ENCODE measurements at regions not wholly inside any gene's neighbourhood (a gene's known extent, or its start where the extent isn't known, plus 50 kb on each side); places are given as distances from the start of the nearest gene placed in this dataset.

DNA sequence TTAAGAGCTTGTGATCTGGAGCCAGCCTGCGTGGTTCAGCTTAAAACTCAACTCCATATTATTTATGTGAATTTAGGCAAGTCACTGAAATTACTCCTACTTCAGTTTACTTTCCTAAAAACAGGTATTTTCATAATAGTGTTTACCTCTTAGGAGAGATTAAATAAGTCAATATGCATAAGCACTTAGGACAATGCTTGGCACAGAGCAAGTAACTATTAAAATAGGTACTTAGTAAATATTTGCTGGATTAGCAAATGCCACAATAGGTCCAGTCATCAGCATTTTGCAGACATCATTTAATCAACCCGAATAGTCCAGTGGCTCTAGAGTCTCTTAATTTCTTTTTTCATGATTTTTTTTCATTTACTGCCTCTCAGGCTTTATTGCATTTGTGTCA, 78.6 kb upstream of the PTPRK start:
- no peak overlapping the region for H3K4me3 Mint-ChIP-seq

GRCh38 chr6:128598571-128598970, 78.2 kb upstream of the PTPRK start:
- intact Hi-C loops (cut with micrococcal nuclease): no loop called here
- no peak overlapping the region for H3K27ac Mint-ChIP-seq
- no peak for DNase-seq
- ChIA-PET CTCF (ENCODE audit: partially characterized antibody) (no interaction called here), POLR2A (ENCODE audit: partially characterized antibody) (no interaction called here)
- peaks cover 11 to 13% of the 10 kb centered on the region in 2 donors for H3K27me3 Mint-ChIP-seq
- H3K4me1 ChIP-seq (ENCODE audit: insufficient read depth, low read length): no peaks in the 10 kb centered on the region
- H3K27ac ChIP-seq (ENCODE audit: low read depth, low read length): no peak overlapping the region
- no peaks in the 10 kb centered on the region for H3K4me1 Mint-ChIP-seq
- H3K36me3 Mint-ChIP-seq: no peaks in the 10 kb centered on the region
- no peak overlapping the region for H3K4me3 Mint-ChIP-seq
- no peaks in the 10 kb centered on the region for H3K27me3 ChIP-seq (ENCODE audit: insufficient read depth, low read length)
- H3K9me3 ChIP-seq (ENCODE audit: control insufficient read depth in 1 of 2, low read length in 2 of 2): no peaks in the 10 kb centered on the region
- no peak overlapping the region for H3K4me3 ChIP-seq (ENCODE audit: low read length in 2 of 2)
- no peaks in the 10 kb centered on the region for H3K9me3 Mint-ChIP-seq
- H3K36me3 ChIP-seq (ENCODE audit: insufficient read depth, low read length): no peaks in the 10 kb centered on the region

More for the DNA sequence above, 78.6 kb upstream of the PTPRK start:
- H3K27ac Mint-ChIP-seq: no peak overlapping the region
- peaks cover 11 to 13% of the 10 kb centered on the region in 2 donors for H3K27me3 Mint-ChIP-seq
- ChIA-PET CTCF (ENCODE audit: partially characterized antibody) (no interaction called here), POLR2A (ENCODE audit: partially characterized antibody) (no interaction called here)
- Histone ChIP-seq H3K9me3 (ENCODE audit: control insufficient read depth in 1 of 2, low read length in 2 of 2) (no peaks in the 10 kb centered on the region), H3K27ac (ENCODE audit: low read depth, low read length) (no peak overlapping the region), H3K4me1 (ENCODE audit: insufficient read depth, low read length) (no peaks in the 10 kb centered on the region), H3K27me3 (ENCODE audit: insufficient read depth, low read length) (no peaks in the 10 kb centered on the region), H3K4me3 (ENCODE audit: low read length in 2 of 2) (no peak overlapping the region), H3K36me3 (ENCODE audit: insufficient read depth, low read length) (no peaks in the 10 kb centered on the region)
- no peaks in the 10 kb centered on the region for H3K36me3 Mint-ChIP-seq
- H3K9me3 Mint-ChIP-seq: no peaks in the 10 kb centered on the region
- no peak for DNase-seq
- intact Hi-C loops (cut with micrococcal nuclease): no loop called here
- H3K4me1 Mint-ChIP-seq: no peaks in the 10 kb centered on the region

DNA sequence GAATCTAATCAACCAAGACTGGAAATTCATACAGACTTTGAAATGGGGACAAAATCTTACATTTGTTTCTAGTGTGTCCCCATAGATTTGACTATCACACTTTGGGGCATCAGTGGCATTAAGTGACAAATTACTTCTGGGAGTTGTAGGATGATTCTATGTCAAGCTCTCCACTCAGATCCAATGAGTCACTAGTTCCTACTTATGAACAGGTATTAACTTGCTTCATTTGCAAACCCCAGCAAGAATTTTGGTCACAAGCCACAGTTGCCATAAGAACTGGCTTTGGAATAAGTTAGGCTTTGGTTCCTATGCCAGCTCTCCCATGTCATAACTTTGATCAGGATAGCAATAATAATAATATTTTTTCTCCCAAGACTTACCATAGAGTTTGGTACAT, 77.6 kb upstream of the PTPRK start:
- Mint-ChIP-seq H3K9me3 (no peaks in the 10 kb centered on the region), H3K27ac (peak overlapping the region in 1 of 7 donors; percentile 8), H3K36me3 (no peaks in the 10 kb centered on the region), H3K27me3 (peaks cover 11 to 13% of the 10 kb centered on the region in 2 donors), H3K4me3 (no peak overlapping the region), H3K4me1 (no peaks in the 10 kb centered on the region)
- no peak overlapping the region for H3K4me3 ChIP-seq (ENCODE audit: low read length in 2 of 2)
- no peak for DNase-seq
- no peaks in the 10 kb centered on the region for H3K4me1 ChIP-seq (ENCODE audit: insufficient read depth, low read length)
- H3K36me3 ChIP-seq (ENCODE audit: insufficient read depth, low read length): no peaks in the 10 kb centered on the region
- no peaks in the 10 kb centered on the region for H3K27me3 ChIP-seq (ENCODE audit: insufficient read depth, low read length)
- H3K9me3 ChIP-seq (ENCODE audit: control insufficient read depth in 1 of 2, low read length in 2 of 2): no peaks in the 10 kb centered on the region
- CTCF ChIA-PET (ENCODE audit: partially characterized antibody): no interaction called here
- no peak overlapping the region for H3K27ac ChIP-seq (ENCODE audit: low read depth, low read length)
- POLR2A ChIA-PET (ENCODE audit: partially characterized antibody): no interaction called here
- intact Hi-C loops (cut with micrococcal nuclease): no loop called here

- Histone ChIP-seq H3K27ac (ENCODE audit: low read depth, low read length) (no peak overlapping the region), H3K4me1 (ENCODE audit: insufficient read depth, low read length) (no peaks in the 10 kb centered on the region), H3K9me3 (ENCODE audit: control insufficient read depth in 1 of 2, low read length in 2 of 2) (no peaks in the 10 kb centered on the region), H3K36me3 (ENCODE audit: insufficient read depth, low read length) (no peaks in the 10 kb centered on the region), H3K27me3 (ENCODE audit: insufficient read depth, low read length) (no peaks in the 10 kb centered on the region), H3K4me3 (ENCODE audit: low read length in 2 of 2) (no peak overlapping the region)
- intact Hi-C loops (cut with micrococcal nuclease): no loop called here
- H3K27me3 Mint-ChIP-seq: peaks cover 11 to 12% of the 10 kb centered on the region in 2 donors
- H3K4me3 Mint-ChIP-seq: no peak overlapping the region
- no peaks in the 10 kb centered on the region for H3K36me3 Mint-ChIP-seq
- DNase-seq: no peak
- H3K4me1 Mint-ChIP-seq: no peaks in the 10 kb centered on the region
- CTCF ChIA-PET (ENCODE audit: partially characterized antibody): no interaction called here
- peaks cover 0 to 1% (median 0%) of the 10 kb centered on the region in 8 donors for H3K9me3 Mint-ChIP-seq
- no peak overlapping the region for H3K27ac Mint-ChIP-seq
- POLR2A ChIA-PET (ENCODE audit: partially characterized antibody): no interaction called here
These were observed 76.6 kb upstream of the PTPRK start for GRCh38 chr6:128597004-128597403.

DNA sequence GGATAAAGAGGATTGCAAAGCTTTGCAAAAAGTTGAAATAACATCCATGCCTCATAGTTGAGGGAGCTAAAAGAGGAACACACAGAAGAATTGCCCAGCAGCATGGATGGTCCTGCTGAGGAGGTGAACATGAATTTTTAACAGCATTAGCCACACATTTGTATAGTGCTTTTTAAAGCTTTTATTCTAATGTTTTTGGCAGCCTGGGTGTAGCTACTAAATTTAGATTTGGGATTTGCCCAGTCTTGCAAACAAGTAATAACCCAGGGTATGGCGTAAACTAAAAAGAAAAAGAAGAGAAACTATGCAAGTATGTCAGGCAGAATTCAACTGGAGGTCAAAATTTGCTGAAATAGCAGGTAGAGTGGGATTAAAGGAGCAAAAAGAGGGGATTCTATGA, 75.1 kb upstream of the PTPRK start:
- H3K27ac Mint-ChIP-seq: peak overlapping the region in 1 of 7 donors; percentile 8
- intact Hi-C loops (cut with micrococcal nuclease): no loop called here

GRCh38 chr6:128586095-128586494, 65.7 kb upstream of the PTPRK start:
- no peaks in the 10 kb centered on the region for H3K36me3 Mint-ChIP-seq

More for the DNA sequence above, 75.1 kb upstream of the PTPRK start:
- no peak for DNase-seq
- CTCF ChIA-PET (ENCODE audit: partially characterized antibody): no interaction called here
- Mint-ChIP-seq H3K4me3 (no peak overlapping the region), H3K36me3 (no peaks in the 10 kb centered on the region), H3K9me3 (peaks cover 0 to 9% (median 0%) of the 10 kb centered on the region in 8 donors), H3K27me3 (peaks cover 6 to 9% of the 10 kb centered on the region in 2 donors), H3K4me1 (no peaks in the 10 kb centered on the region)
- Histone ChIP-seq H3K4me3 (ENCODE audit: low read length in 2 of 2) (no peak overlapping the region), H3K36me3 (ENCODE audit: insufficient read depth, low read length) (no peaks in the 10 kb centered on the region), H3K27me3 (ENCODE audit: insufficient read depth, low read length) (no peaks in the 10 kb centered on the region), H3K9me3 (ENCODE audit: control insufficient read depth in 1 of 2, low read length in 2 of 2) (no peaks in the 10 kb centered on the region), H3K4me1 (ENCODE audit: insufficient read depth, low read length) (no peaks in the 10 kb centered on the region), H3K27ac (ENCODE audit: low read depth, low read length) (no peak overlapping the region)
- POLR2A ChIA-PET (ENCODE audit: partially characterized antibody): no interaction called here

GRCh38 chr6:128580224-128581110, 60.1 kb upstream of the PTPRK start:
- ChIA-PET POLR2A (ENCODE audit: partially characterized antibody) (no interaction called here), CTCF (ENCODE audit: partially characterized antibody) (no interaction called here)
- Mint-ChIP-seq H3K4me3 (no peak overlapping the region), H3K9me3 (peaks cover 0 to 1% (median 0%) of the 10 kb centered on the region in 8 donors), H3K27me3 (peaks cover 3 to 9% of the 10 kb centered on the region in 2 donors), H3K4me1 (peaks cover 0 to 8% (median 4%) of the 10 kb centered on the region in 4 donors), H3K27ac (no peak overlapping the region), H3K36me3 (no peaks in the 10 kb centered on the region)
- Histone ChIP-seq H3K4me1 (ENCODE audit: insufficient read depth, low read length) (no peaks in the 10 kb centered on the region), H3K27ac (ENCODE audit: low read depth, low read length) (no peak overlapping the region), H3K4me3 (ENCODE audit: low read length in 2 of 2) (no peak overlapping the region), H3K27me3 (ENCODE audit: insufficient read depth, low read length) (no peaks in the 10 kb centered on the region), H3K36me3 (ENCODE audit: insufficient read depth, low read length) (no peaks in the 10 kb centered on the region), H3K9me3 (ENCODE audit: control insufficient read depth in 1 of 2, low read length in 2 of 2) (no peaks in the 10 kb centered on the region)
- DNase-seq: peak in 1 of 5 donors; percentile 22
- intact Hi-C loops (cut with micrococcal nuclease): no loop called here

More at GRCh38 chr6:128586095-128586494, 65.7 kb upstream of the PTPRK start:
- Mint-ChIP-seq H3K27me3 (peaks cover 5 to 9% of the 10 kb centered on the region in 2 donors), H3K4me3 (no peak overlapping the region), H3K4me1 (no peaks in the 10 kb centered on the region), H3K9me3 (peaks cover 0 to 11% (median 7%) of the 10 kb centered on the region in 8 donors), H3K27ac (no peak overlapping the region)
- ChIA-PET CTCF (ENCODE audit: partially characterized antibody) (no interaction called here), POLR2A (ENCODE audit: partially characterized antibody) (interaction anchor here (0.5 kb wide), 1 partner anchor 712 kb away, joined by 3 read pairs; no protein-coding TSS in a partner anchor)
- Histone ChIP-seq H3K27me3 (ENCODE audit: insufficient read depth, low read length) (no peaks in the 10 kb centered on the region), H3K4me1 (ENCODE audit: insufficient read depth, low read length) (no peaks in the 10 kb centered on the region), H3K36me3 (ENCODE audit: insufficient read depth, low read length) (no peaks in the 10 kb centered on the region), H3K4me3 (ENCODE audit: low read length in 2 of 2) (no peak overlapping the region), H3K27ac (ENCODE audit: low read depth, low read length) (no peak overlapping the region), H3K9me3 (ENCODE audit: control insufficient read depth in 1 of 2, low read length in 2 of 2) (no peaks in the 10 kb centered on the region)
- no peak for DNase-seq
- intact Hi-C loops (cut with micrococcal nuclease): no loop called here
